ENCODE measurements at regions not wholly inside any gene's neighbourhood (a gene's known extent, or its start where the extent isn't known, plus 50 kb on each side); places are given as distances from the start of the nearest gene placed in this dataset.

GRCh38 chr4:178836865-178837264 is 1394.6 kb upstream of the AGA start:
- Mint-ChIP-seq H3K4me3 (ENCODE audit: unreplicated experiment) (no peak overlapping the region), H3K27me3 (ENCODE audit: insufficient read depth, unreplicated experiment) (no peaks in the 10 kb centered on the region), H3K27ac (ENCODE audit: unreplicated experiment) (no peak overlapping the region), H3K9me3 (ENCODE audit: unreplicated experiment) (no peaks in the 10 kb centered on the region), H3K4me1 (ENCODE audit: low read depth, unreplicated experiment) (no peaks in the 10 kb centered on the region), H3K36me3 (ENCODE audit: insufficient read depth, unreplicated experiment) (no peaks in the 10 kb centered on the region)
- Histone ChIP-seq H3K4me3 (ENCODE audit: low read depth, low read length) (no peak overlapping the region), H3K9me3 (no peaks in the 10 kb centered on the region), H3K27me3 (replicated peaks; ENCODE audit: control insufficient read depth, insufficient read depth, low read length) (no peaks in the 10 kb centered on the region), H3K4me1 (no peaks in the 10 kb centered on the region), H3K36me3 (ENCODE audit: control insufficient read depth, insufficient read depth, low read length) (no peaks in the 10 kb centered on the region)
- POLR2A ChIA-PET, result no interaction called here
- DNase-seq, result no peak
- TF ChIP-seq CTCF (IDR thresholded peaks at IDR 0.05; ENCODE audit: insufficient read depth in 1 of 2, low read depth in 1 of 2, low read length in 1 of 2, severe bottlenecking in 1 of 2, unreplicated experiment in 1 of 2), result no peak
- intact Hi-C loops (cut with micrococcal nuclease; ENCODE audit: unreplicated experiment), result no loop called here
- no TSS peak for BruUV-seq (replicated peaks)
- CTCF ChIA-PET, result no interaction called here

GRCh38 chr4:178838776-178839175 is 1396.5 kb upstream of the AGA start:
- BruUV-seq (replicated peaks), result no TSS peak
- Mint-ChIP-seq H3K36me3 (ENCODE audit: insufficient read depth, unreplicated experiment) (no peaks in the 10 kb centered on the region), H3K27ac (ENCODE audit: unreplicated experiment) (no peak overlapping the region), H3K4me1 (ENCODE audit: low read depth, unreplicated experiment) (no peaks in the 10 kb centered on the region), H3K9me3 (ENCODE audit: unreplicated experiment) (no peaks in the 10 kb centered on the region), H3K4me3 (ENCODE audit: unreplicated experiment) (no peak overlapping the region), H3K27me3 (ENCODE audit: insufficient read depth, unreplicated experiment) (no peaks in the 10 kb centered on the region)
- ChIA-PET CTCF (no interaction called here), POLR2A (no interaction called here)
- no peak overlapping the region for H3K4me3 ChIP-seq (ENCODE audit: low read depth, low read length)
- TF ChIP-seq CTCF (IDR thresholded peaks at IDR 0.05; ENCODE audit: insufficient read depth in 1 of 2, low read depth in 1 of 2, low read length in 1 of 2, severe bottlenecking in 1 of 2, unreplicated experiment in 1 of 2), result no peak
- intact Hi-C loops (cut with micrococcal nuclease; ENCODE audit: unreplicated experiment), result no loop called here
- H3K4me1 ChIP-seq, result no peaks in the 10 kb centered on the region
- DNase-seq, result no peak
- H3K36me3 ChIP-seq (ENCODE audit: control insufficient read depth, insufficient read depth, low read length), result no peaks in the 10 kb centered on the region
- no peaks in the 10 kb centered on the region for H3K9me3 ChIP-seq
- no peaks in the 10 kb centered on the region for H3K27me3 ChIP-seq (replicated peaks; ENCODE audit: control insufficient read depth, insufficient read depth, low read length)

- Mint-ChIP-seq H3K4me1 (ENCODE audit: low read depth, unreplicated experiment) (no peaks in the 10 kb centered on the region), H3K27ac (ENCODE audit: unreplicated experiment) (no peak overlapping the region), H3K36me3 (ENCODE audit: insufficient read depth, unreplicated experiment) (no peaks in the 10 kb centered on the region), H3K9me3 (ENCODE audit: unreplicated experiment) (no peaks in the 10 kb centered on the region), H3K27me3 (ENCODE audit: insufficient read depth, unreplicated experiment) (no peaks in the 10 kb centered on the region), H3K4me3 (ENCODE audit: unreplicated experiment) (no peak overlapping the region)
- no TSS peak for BruUV-seq (replicated peaks)
- H3K4me1 ChIP-seq, result no peaks in the 10 kb centered on the region
- no peak overlapping the region for H3K4me3 ChIP-seq (ENCODE audit: low read depth, low read length)
- ChIA-PET CTCF (no interaction called here), POLR2A (no interaction called here)
- TF ChIP-seq CTCF (IDR thresholded peaks at IDR 0.05; ENCODE audit: insufficient read depth in 1 of 2, low read depth in 1 of 2, low read length in 1 of 2, severe bottlenecking in 1 of 2, unreplicated experiment in 1 of 2), result no peak
- H3K9me3 ChIP-seq, result no peaks in the 10 kb centered on the region
- intact Hi-C loops (cut with micrococcal nuclease; ENCODE audit: unreplicated experiment), result no loop called here
- no peaks in the 10 kb centered on the region for H3K27me3 ChIP-seq (replicated peaks; ENCODE audit: control insufficient read depth, insufficient read depth, low read length)
- no peaks in the 10 kb centered on the region for H3K36me3 ChIP-seq (ENCODE audit: control insufficient read depth, insufficient read depth, low read length)
- DNase-seq, result no peak
Measured at GRCh38 chr4:178856139-178856800, 1414.0 kb upstream of the AGA start.

All from Caco-2 (cell line).